GM18867 (cell line): ENCODE measurements at regions not wholly inside any gene's neighbourhood (a gene's known extent, or its start where the extent isn't known, plus 50 kb on each side); places are given as distances from the start of the nearest gene placed in this dataset.

Source experiments
- ATAC-seq: cut with Tn5 transposase; IDR thresholded peaks from one replicate; pipeline ENCODE4 v1.9.1; 2021; ENCODE audit warnings: mild to moderate bottlenecking, moderate library complexity; ENCODE audit not compliant: unreplicated experiment

DNA sequence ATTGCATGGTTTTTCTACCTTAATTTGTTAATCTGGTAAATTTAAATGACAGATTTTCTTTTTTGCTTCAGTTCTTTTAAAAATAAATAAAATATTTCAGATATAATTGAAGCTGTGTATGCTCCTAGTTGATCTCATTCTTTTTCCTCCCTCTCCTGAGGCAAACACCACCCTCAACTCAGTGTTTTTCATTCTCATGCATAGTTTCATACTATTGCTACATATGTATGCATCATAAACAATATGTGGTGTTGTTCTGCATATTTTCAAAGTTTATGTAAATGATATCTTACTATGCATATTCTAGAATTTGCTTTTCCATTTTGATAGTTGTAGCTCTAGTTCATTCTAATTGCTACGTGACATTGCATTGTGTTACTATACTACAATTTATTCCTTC lies 257.2 kb upstream of the POU3F1 start:
- no peak for ATAC-seq

DNA sequence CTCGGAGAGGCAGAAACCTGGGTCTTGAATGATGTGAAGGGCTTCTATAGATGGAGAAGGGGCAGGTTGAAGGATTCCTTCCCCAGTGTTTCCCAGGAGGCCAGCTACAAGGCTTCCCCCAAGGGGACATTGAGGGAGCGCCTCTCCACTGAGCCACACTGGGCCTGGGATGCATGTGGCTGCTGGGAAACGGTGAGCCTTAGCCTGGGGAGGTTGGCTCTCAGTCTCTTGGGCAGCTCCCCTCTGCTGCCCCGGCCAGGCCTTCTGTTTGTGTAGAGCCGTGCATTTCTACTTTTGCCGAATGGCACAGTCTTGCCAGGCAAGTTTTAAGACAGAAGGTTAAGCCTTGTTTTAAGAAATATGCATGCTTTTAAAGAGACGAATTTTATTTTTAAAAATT lies 254.4 kb upstream of the POU3F1 start:
- ATAC-seq: no peak

DNA sequence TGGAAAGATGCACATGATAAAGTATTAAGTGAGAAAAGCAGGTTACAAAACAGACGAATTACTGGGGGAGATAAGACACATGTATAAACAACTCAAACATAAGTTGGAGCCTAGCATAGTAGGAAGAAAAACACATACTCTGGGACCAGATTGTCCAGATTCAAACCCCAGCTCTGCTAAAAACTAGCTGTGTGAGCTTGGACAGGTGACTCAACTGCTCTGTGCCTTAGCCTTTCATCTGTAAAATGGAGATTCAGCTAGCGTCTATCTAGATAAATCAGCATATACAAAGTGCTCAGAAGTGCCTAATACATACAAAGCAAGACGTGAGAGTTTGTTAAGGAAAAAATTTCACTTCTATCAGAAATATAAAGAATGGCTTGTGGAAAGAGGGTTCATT lies 254.0 kb upstream of the POU3F1 start:
- ATAC-seq: no peak

DNA sequence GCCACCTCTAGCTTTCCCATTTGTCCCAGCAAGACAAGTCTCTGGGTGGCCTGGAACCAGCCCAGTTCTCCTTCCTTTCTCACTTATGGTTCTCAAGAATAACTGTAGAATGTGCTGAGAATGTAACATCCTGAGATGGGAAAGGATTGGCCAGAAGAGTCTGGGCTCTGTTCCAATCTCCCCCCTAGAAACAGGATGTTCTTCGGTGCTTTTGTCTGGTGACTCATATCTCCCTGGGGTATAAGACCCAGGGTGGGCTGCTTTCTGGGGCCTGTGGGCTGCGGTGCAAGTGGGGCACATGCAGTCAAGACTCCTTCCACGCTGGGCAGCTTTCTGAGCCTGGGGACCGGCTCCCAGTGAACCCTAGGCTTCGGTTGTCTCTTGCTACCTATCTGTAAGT lies 251.2 kb upstream of the POU3F1 start:
- ATAC-seq: no peak

DNA sequence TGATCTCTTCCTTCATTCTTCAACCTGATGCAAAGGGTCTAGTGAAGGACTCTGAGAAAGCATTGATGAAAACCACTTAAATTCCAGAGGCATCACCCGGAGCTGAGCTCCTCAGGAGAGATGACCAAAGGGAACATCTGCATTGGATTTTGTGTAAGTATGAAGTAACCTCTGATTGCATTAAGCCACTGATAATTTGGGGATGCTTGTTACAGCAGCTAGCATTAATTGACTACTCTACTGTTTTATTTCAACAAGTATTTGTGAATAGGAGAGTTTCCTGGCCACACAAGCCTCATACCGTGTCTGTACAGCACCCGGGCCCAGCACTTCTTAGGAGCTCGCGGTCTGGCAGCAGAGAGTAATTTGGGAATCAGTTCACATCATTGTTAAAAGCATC lies 250.7 kb upstream of the POU3F1 start:
- ATAC-seq: no peak

DNA sequence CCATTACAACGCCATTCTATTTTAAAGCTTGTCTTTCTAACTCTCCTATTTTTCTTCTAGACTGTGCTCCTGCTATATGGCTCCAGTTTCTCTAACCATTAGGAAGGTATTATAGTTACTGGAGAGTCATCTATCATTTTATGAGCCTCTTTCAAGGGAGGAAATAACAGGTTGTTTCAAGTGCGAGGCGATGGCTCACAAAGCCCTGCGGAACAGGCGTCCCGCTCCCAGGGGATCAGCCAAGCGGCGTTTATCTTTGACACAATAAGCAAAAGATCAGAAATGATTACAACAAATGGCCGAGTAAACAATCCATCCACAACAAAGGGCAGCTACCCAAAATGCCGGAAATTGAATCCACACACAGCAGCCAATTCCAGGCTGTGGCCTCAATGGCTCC lies 249.5 kb upstream of the POU3F1 start:
- ATAC-seq: no peak

DNA sequence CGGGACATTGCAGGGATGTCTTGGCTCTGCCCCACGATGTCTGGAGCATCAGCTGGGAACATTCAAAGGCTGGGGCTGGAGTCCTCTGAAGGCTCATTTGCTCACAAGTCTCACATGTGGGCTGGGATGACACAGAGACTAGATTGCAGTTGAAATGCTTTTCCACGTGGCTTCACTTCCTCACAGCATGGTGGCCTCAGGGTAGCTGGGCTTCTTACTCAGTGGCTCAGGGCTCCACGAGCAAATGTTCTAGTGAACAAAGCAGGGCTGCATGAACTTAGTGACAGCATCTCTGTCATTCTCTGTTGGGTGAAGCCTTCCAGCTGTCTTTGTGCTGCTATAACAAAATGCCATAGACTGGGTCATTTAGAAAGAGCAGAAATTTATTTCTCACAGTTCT lies 247.0 kb upstream of the POU3F1 start:
- ATAC-seq: no peak

DNA sequence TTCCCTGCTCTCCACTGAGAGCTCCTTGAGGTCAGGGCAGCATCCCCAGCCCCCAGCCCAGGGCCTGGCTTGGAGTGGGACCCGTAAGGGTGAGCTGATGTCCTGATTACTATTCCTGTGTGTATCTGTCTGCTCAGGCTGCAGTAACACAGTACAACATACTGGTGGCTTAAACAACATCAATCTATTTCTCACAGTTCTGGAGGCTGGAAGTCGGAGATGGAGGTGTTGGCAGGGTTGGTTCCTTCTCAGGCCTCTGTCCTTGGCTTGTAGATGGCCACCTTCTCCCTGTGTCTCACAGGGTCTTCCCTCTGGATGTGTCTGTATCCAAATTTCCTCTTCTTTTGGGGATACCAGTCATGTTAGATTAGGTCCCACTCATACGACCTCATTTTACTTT lies 246.4 kb upstream of the POU3F1 start:
- no peak for ATAC-seq

DNA sequence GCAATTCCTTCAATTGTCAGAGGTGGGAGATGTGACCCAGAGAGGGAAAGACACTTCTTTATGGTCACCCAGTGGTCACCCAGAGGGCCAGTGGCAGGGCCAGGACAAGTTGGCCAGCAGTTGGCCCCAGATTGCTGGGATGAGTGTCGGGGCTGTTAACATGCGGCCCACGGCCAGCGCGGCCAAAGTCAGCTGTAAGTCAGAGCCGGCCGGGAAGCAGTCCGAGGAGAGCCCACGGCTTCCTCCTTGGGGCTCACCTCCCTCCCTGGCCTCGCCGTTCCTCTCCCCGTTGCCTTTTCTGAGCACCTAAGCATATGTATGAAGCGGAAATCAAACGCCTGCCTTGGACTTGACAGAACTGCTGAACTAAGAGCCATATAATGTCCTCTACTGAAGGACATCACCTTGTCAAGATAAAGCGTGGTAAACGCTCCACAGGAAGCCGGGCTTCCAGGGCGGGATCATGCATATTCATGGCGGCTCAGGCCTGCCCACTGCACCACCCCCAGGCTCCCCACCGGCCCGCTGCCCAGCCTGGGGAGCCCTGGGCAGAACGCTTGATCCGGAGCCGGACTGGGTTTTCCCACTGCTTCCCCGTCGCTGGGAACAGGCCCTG lies 245.4 kb upstream of the POU3F1 start:
- ATAC-seq: no peak

DNA sequence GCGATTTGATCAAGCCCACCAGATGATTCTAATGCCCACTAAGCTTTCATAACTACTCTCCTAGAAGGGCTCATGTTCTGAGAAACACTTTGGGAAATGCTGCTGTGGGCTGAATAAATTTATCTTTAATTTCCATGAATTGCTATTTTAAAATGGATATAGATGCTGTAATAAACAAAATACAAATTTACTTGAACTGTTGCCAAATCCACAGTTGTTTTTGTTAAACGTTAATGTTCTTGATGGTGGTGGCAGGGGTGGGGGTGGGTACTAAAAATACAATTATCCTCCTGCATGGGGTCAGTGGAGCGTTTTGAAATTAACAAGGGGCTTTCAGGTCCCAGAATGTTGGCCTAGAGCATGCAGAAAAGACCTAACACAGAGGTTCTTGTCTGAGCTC lies 244.7 kb upstream of the POU3F1 start:
- no peak for ATAC-seq

DNA sequence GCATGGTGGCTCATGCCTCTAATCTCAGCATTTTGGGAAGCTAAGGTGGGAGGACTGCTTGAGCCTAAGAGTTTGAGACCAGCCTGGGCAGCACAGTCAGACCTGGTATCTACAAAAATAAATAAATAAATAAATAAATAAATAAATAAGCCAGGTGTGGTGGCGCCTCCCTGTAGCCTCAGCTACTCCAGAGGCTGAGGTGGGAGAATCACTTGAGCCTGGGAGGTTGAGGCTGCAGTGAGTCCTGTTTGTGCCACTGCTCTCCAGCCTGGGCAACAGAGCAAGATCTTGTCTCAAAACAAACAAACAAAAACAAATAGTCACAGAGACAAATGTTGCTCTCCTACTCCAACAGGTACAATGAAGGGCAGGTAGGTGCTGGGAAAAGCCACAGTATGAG lies 242.4 kb upstream of the POU3F1 start:
- no peak for ATAC-seq

DNA sequence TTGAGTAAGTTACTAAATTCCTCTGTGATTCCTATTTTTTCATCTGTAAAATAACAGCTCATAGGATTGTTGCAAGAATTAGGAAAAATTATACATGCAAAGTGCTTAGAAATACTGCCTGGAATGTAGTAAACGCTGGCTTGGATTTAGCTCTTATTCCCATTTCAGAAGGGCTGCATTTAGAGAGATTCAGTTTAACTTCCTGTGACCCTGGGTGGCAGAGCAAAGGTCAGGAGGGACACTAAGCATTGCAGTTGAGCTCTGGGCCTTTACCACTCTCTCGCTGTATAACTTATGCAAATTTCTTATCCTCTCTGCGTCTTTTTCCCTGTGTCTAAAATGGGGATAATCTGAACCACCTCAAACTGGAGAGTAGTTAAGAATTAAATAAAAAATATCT lies 241.0 kb upstream of the POU3F1 start:
- ATAC-seq: no peak

DNA sequence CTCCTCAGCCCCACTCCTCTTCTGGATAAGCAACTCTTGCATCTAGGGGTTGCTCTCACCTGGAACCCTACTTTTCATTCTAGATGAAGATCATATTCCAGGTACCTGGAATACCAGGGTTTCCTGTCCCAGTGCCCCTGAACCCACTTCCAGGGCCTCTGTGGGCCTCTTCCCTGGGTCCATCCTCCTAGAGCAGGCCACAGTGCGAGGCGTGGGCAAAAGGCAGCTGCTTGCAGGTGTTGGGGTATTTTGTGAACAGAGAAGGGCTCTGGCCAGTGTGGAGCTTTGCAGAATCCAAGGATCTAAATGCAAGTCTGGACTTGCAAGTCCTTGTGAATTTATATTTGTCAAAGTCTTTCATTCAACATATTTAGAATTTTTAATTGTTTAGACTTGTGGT lies 240.4 kb upstream of the POU3F1 start:
- no peak for ATAC-seq

DNA sequence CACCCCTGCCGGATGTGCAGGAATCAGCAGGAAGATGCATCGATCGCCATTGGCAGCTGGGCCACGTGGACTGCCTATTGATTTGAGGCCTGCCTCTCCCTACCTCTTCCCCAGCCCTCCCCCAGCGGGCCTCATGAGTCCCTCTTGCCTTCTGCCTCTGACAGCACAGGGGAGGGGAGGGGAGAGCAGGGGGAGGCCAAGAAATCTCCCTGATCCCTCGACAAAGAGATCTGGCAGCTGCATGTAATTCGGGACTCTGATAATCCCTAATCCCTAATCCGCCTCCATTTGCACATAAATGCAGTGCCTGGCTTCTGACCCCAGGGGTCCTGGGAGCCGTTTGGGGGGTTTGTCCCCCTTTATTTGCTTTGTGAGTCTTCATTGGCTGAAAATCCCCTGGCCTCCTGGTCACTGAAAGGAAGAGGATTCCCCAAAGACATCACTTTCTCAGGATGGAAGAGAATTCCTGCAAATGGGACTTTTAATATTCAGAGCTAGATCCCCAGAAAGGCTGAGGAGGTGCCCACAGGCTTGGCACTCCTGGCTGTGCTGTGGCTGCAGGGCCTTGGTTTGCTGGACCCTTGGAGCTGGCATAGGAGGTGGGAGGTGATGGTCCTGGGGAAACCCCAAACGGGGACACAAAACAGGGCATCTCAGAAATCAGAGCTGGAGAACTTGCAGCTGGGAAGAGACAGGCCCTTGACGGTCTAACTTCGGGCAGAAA lies 239.4 kb upstream of the POU3F1 start:
- ATAC-seq: no peak

DNA sequence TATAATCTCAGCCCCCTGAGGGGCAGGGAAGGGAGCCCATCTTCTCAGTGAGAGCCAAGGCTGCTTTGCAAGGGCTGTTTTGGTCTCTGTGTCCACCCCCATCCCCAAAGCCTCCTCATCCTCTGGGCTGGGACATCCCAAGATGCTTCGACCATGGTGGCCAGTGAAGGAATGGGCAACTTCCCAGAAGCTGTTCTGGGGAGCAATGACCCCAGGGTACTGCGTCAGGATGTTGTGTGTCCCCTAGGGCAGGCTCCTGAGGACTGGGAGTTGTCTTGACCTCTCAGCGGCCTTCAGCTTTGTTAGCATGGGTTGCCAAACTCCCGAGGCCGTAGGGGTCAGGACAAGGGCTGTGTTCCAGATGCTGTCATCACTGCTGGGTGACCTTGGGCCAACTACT lies 238.4 kb upstream of the POU3F1 start:
- ATAC-seq: no peak

DNA sequence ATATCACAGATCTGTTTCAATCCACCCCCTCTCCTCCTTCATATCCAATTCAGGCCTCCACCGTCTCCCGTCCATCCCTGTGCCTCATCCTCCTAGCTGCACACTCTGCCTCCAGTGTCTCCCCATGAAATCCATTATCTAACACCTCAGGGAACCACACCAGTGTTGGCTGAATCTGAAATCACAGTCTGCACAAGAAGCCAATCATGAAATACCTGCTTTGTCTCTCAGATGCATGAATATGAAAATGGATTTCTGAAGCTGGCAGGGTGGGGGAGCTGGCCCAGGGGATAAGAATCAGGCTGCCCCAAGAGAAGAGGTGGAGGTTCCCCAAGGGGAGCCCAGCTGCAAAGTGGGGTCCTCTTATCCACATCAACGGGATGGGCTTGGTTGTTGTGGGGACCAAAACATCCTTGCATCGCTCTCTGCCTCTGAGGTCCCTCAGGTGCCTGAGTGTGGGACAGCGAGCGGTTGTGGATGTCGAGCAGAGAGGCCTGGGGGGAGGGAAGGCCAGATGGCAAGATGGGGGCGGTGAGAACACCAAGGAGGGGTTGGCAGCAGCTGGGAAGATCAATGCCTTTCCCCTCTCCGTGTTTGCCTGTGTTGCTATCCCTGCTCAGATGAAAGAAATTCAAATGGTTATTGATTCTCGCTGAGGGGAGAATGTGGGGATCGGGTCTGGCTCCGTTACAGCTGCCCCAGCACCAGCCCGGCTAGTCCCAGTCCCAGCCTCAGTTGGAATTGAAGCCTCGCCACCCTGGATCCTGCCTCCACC lies 237.3 kb upstream of the POU3F1 start:
- ATAC-seq: no peak

DNA sequence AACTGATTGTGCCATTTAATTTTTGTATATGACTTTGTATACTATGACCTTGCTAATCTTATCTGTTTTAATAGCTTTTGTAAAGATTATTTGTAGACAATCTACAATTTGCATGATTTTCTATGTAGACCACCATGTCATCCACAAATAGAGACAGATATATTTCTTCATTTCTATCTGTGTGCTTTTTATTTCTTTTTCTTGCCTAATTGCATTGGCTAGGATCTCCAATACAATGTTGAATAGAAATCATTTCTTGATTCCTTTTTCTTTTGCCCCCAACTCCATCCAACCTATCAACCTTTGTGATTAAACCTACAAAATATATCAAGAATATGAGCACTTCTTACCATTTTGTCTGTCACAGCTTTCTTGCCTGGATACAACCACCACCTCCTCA lies 232.6 kb upstream of the POU3F1 start:
- ATAC-seq: no peak

DNA sequence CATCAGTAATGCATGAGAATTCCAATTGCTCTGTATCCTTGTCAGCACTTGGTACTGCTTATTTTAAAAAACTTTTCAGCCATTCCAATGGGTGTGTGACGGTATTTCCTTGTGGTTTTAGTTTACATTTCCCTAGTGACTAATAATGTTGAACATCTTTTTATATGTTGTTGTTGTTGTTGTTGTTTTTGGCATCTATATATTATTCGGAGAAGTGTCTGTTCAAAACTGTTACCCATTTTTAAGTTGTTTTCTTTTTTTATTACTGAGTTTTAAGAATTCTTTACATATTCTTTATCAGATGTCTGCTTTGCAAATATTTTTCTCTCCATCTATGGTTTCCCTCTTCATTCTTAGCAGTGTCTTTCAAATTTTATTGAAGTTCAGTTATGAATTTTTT lies 231.1 kb upstream of the POU3F1 start:
- no peak for ATAC-seq

DNA sequence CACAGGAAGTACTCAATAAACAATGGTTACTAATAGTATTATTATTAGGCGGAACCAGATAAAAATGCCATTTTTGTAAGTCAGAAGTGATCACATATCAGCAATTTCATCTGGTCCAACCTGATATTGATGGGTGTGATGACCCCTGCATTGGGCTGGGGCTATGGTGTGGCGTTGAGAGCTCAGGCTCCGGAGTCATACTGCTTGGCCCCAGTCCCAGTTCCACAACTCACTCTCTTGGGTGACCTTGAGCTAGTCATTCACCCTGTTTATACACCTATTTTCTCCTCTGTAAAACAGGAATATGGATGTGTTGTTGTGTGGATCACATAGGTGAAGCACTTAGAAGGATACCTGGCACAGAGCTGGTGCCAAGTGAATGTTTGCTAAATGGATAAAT lies 229.4 kb upstream of the POU3F1 start:
- no peak for ATAC-seq

DNA sequence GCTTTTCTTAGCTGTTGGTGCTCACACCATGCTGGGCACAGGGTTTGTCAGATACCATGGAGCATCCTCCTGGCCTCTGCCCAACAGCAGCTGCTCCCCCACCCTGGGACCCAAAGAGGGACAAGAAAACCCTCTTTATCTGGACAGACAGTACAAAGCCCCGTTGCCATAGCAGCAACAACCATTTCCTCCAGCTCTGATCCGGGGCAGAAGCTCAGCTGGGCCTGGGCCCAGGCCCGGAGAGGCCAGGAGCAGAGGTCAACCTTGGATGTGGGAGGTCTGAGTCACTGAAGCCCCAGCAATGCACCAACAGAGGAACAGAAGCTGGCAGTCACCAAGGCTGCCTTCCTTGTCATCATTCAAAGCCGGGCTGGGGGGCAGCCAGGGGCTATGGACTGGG lies 228.4 kb upstream of the POU3F1 start:
- ATAC-seq: no peak

DNA sequence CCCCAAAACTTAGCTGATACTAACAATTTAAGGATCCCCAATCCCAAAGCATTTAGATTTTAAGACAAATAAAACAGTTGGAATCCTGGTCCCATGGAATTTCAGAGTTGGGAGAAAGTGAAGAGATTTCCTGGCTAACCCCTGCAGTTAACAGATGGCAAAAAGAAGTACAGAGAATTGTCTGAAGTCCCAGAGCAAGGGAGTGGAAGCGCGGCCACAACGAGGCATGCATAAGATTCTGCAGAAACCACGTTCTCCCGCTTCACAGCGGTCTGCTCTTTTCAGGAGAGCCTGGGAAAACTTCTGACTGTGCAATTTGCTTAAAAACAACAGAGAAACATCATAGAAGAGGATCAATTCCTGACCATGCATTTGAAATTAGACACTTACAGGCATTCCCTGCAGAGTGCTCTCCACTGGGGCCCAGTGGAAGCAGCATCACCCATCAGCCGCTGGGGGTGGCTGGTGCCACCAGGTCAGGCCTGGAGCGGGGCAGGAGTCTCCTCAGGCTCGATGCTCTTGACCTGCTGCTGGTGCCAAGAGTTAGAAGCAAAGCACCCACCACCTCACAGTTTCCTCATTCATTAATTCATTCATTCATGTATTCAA lies 226.7 kb upstream of the POU3F1 start:
- no peak for ATAC-seq

DNA sequence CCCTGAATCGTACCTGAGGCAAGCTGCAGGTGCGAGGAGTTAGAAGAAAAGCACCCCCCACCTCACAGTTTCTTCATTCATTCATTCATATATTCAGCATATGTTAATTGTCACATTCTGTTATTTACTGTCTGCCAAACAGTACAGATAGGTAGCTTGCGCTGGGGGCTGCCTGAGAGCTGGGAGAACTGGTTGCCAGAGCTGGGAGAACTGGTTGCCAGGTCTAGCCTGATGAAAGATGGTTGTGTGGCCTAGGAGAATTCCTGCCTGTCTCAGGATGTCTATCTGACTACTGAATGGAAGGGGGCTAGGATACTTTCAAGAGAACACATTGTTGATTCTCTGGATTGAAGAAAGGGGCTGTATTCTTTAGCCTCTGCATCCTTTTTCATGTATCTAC lies 225.9 kb upstream of the POU3F1 start:
- ATAC-seq: no peak
